ENCODE measurements at regions not wholly inside any gene's neighbourhood (a gene's known extent, or its start where the extent isn't known, plus 50 kb on each side); places are given as distances from the start of the nearest gene placed in this dataset.
A peak's percentile ranks its signal among the peaks of the same experiment; 100 is the strongest.

DNA sequence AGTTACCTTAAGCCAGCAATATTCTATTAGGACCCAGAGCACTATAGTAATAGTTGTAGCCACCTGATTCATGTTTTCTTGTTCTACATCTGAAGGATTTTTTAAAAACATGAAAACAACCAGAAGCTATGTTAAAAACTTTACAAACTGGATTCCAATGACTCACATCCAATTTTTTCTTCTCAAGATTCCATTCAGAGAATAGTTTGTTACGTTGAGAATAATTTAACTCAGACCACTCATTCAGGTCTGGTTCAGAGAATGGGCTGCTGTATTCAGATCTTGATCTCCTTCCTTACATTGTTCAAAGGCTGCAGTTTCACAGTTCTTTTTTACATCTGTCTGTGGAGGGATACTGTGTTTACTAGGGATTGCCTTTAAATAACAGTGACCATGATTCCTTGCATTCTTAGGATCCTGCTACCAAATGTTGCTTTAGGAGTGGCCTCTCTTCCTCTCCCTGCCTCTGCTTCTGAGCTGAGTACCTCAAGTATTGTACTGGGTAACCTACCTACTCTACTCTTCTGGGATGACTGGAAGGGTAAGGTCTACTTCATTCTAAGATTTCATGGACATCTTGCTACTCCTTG lies 448.0 kb upstream of the FBXO33 start:
- Histone ChIP-seq H3K4me1 (no peaks in the 10 kb centered on the region), H3K9me3 (replicated peaks) (no peaks in the 10 kb centered on the region), H3K27ac (no peak overlapping the region), H3K36me3 (no peaks in the 10 kb centered on the region), H3K4me3 (no peak overlapping the region), H3K27me3 (no peaks in the 10 kb centered on the region)
- DNase-seq, result no peak

DNA sequence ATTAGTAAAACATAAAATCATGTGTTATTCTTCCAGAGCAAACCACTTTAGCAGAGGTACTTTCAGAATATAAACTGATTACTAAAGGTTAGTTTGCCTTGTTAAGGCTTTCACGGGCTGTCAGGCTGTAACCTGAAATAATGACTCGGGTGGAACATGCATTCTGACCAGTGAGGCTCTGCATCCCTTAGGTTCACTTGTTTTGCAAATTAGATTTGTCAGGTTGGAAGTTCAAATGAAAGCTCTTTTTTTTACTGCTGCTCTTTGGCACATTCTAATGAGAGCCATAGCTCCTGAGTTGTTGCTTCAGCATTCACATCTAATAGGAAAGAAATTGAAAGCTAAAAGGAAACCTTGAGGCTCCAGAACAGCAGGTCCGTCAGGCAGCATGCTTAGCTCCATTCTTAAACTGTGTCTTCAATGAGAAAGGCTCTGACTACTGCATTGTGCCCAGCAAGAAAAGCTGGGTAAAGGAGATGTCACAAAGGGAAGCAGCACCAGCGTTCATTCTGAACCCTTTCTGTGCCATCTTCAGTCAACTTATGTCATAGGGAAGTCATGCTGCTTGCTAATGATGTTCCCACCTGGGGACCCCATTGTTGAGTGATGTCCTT lies 445.5 kb upstream of the FBXO33 start:
- DNase-seq, result no peak
- no peaks in the 10 kb centered on the region for H3K4me1 ChIP-seq
- no peaks in the 10 kb centered on the region for H3K9me3 ChIP-seq (replicated peaks)
- no peak overlapping the region for H3K4me3 ChIP-seq
- no peak overlapping the region for H3K27ac ChIP-seq
- no peaks in the 10 kb centered on the region for H3K27me3 ChIP-seq
- H3K36me3 ChIP-seq, result no peaks in the 10 kb centered on the region

DNA sequence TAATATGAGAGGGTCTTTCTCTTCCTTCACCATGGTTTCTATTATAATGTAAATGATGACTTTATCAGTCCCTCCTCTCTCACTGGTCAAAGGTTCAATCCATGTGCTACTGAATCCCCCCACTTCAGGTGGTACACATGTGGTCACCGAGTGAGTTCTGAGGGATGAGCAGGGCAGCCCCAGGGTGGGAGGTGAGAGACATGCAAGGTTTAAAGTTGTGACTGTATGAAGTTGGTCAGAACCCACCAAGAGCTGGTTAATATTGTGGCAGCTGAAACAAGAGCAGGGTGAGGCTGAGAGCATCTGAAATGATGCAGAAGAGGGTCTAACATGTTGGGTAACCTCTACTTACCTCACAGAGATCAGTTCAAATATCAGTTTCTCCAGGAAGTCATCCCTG lies 444.7 kb upstream of the FBXO33 start:
- no peaks in the 10 kb centered on the region for H3K27me3 ChIP-seq
- H3K36me3 ChIP-seq, result no peaks in the 10 kb centered on the region
- no peaks in the 10 kb centered on the region for H3K9me3 ChIP-seq (replicated peaks)
- H3K27ac ChIP-seq, result no peak overlapping the region
- H3K4me1 ChIP-seq, result no peaks in the 10 kb centered on the region
- DNase-seq, result no peak
- H3K4me3 ChIP-seq, result no peak overlapping the region

DNA sequence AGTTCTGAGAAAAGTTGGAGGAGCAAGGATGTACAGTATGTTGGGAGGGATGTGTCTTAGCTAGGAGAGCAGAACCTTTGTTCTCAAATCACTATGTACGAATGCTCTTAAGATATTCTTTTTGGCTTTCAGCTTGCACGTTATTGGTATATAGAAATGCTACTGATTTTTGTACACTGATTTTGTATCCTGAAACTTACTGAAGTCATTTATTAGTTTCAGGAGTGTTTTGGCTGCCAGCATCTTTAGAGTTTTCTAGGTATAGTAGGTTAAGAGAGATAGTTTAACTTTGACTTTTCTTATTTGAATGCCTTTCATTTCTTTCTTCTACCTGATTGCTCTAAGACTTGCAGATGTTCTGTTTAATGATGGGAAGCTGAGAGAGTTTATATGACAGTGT lies 442.8 kb upstream of the FBXO33 start:
- Histone ChIP-seq H3K4me3 (no peak overlapping the region), H3K27ac (no peak overlapping the region), H3K27me3 (no peaks in the 10 kb centered on the region), H3K4me1 (no peaks in the 10 kb centered on the region), H3K36me3 (no peaks in the 10 kb centered on the region), H3K9me3 (replicated peaks) (no peaks in the 10 kb centered on the region)
- DNase-seq, result no peak

DNA sequence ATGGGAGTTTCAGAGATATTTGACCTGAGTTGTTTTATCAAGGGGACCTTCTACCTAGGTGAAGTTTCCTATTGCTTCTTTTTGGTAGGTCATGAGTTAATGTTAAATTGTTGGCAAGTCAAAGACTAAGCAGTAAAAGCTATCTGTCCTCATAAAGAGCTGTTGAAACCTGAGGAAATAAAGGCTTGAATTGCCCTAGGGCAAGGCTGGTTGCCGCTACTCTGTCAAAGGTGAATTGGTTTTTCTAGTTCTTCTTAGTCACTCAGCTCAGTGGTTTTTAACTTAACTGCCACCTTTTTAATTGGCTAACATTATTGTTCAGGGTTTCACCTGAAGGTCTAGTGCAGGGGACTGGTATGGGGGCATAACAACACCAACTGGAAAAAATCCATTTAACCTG lies 441.6 kb upstream of the FBXO33 start:
- Histone ChIP-seq H3K9me3 (replicated peaks) (no peaks in the 10 kb centered on the region), H3K36me3 (no peaks in the 10 kb centered on the region), H3K27ac (no peak overlapping the region), H3K27me3 (no peaks in the 10 kb centered on the region), H3K4me3 (no peak overlapping the region), H3K4me1 (no peaks in the 10 kb centered on the region)
- DNase-seq, result no peak

GRCh38 chr14:39868949-39869348 lies 436.7 kb upstream of the FBXO33 start:
- no peaks in the 10 kb centered on the region for H3K36me3 ChIP-seq
- H3K4me3 ChIP-seq, result no peak overlapping the region
- no peaks in the 10 kb centered on the region for H3K9me3 ChIP-seq (replicated peaks)
- no peaks in the 10 kb centered on the region for H3K4me1 ChIP-seq
- no peaks in the 10 kb centered on the region for H3K27me3 ChIP-seq
- no peak overlapping the region for H3K27ac ChIP-seq
- no peak for DNase-seq

GRCh38 chr14:39868251-39868650 lies 436.0 kb upstream of the FBXO33 start:
- Histone ChIP-seq H3K36me3 (no peaks in the 10 kb centered on the region), H3K27me3 (no peaks in the 10 kb centered on the region; the same call in 1 of the 2 replicates)
- DNase-seq, result no peak

DNA sequence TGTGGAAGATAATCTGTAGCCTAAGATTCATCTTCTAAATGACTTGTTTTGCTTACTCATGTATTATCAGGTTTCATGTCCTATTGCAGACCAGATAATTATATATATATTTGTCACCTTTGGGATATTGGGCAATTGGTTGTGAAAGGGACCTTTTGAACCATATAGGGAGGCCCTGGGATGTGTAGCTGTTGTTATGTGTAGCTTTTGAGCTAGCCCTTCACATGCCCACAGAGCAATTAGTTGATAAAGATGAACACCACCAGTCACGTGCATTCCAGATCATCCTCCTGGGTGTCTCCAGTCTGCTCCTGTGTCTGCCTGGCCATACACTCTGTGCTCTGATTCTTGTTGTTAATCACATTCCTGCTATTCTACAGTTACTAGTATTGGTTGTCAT lies 431.2 kb upstream of the FBXO33 start:
- Histone ChIP-seq H3K27ac (no peak overlapping the region), H3K4me3 (no peak overlapping the region), H3K9me3 (replicated peaks) (no peaks in the 10 kb centered on the region), H3K27me3 (peaks cover 3% of the 10 kb centered on the region; the same call in 1 of the 2 replicates), H3K36me3 (no peaks in the 10 kb centered on the region), H3K4me1 (0 out of 2 replicates have a peak, but pooled peaks cover 5% of the 10 kb centered on the region)
- DNase-seq, result no peak

More at GRCh38 chr14:39868251-39868650, 436.0 kb upstream of the FBXO33 start:
- Histone ChIP-seq H3K27ac (no peak overlapping the region), H3K9me3 (replicated peaks) (no peaks in the 10 kb centered on the region), H3K4me3 (no peak overlapping the region), H3K4me1 (no peaks in the 10 kb centered on the region)

GRCh38 chr14:39861696-39862095 lies 429.5 kb upstream of the FBXO33 start:
- Histone ChIP-seq H3K36me3 (no peaks in the 10 kb centered on the region), H3K27ac (peak overlapping the region; percentile 73), H3K27me3 (peaks cover 3% of the 10 kb centered on the region; the same call in 1 of the 2 replicates), H3K4me3 (no peak overlapping the region), H3K4me1 (0 out of 2 replicates have a peak, but pooled peaks cover 5% of the 10 kb centered on the region), H3K9me3 (replicated peaks) (no peaks in the 10 kb centered on the region)
- no peak for DNase-seq

- H3K36me3 ChIP-seq, result no peaks in the 10 kb centered on the region
- DNase-seq, result peak; percentile 24 to 60
- peaks cover 3% of the 10 kb centered on the region; the same call in 1 of the 2 replicates for H3K27me3 ChIP-seq
- H3K4me1 ChIP-seq, result 0 out of 2 replicates have a peak, but pooled peaks cover 5% of the 10 kb centered on the region
- no peaks in the 10 kb centered on the region for H3K9me3 ChIP-seq (replicated peaks)
- H3K4me3 ChIP-seq, result peak overlapping the region; percentile 44
- peak overlapping the region; percentile 73 for H3K27ac ChIP-seq
These were observed 429.0 kb upstream of the FBXO33 start for GRCh38 chr14:39861229-39861600.

- H3K27me3 ChIP-seq, result peaks cover 3% of the 10 kb centered on the region; the same call in 1 of the 2 replicates
- H3K4me1 ChIP-seq, result 0 out of 2 replicates have a peak, but pooled peaks cover 5% of the 10 kb centered on the region
- H3K27ac ChIP-seq, result peak overlapping the region; percentile 73
- no peaks in the 10 kb centered on the region for H3K9me3 ChIP-seq (replicated peaks)
- peak; percentile 30 to 64 for DNase-seq
- no peaks in the 10 kb centered on the region for H3K36me3 ChIP-seq
- peak overlapping the region; percentile 44 for H3K4me3 ChIP-seq
These were observed 428.5 kb upstream of the FBXO33 start for GRCh38 chr14:39860596-39861228.

DNA sequence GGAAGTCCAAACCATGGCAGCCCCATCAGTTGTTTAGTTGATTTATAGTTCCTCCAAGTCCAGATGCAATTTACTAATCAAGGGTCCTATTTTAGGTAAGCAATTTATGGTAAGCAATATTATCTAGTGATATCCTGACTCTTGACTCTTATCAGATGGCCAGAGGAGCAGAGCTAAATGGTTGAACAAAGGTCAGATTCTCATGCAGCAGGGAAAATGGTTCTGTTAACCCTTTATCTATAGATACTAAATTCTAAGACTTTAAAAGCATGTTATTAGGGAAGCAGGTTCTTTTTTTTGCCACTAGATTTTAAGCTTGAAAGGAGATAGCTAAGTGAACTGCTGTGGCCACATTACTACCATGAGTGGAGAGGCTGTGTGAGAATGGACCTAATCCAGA lies 427.1 kb upstream of the FBXO33 start:
- Histone ChIP-seq H3K27me3 (peaks cover 3% of the 10 kb centered on the region; the same call in 1 of the 2 replicates), H3K9me3 (replicated peaks) (no peaks in the 10 kb centered on the region), H3K4me1 (0 out of 2 replicates have a peak, but pooled peaks cover 5% of the 10 kb centered on the region), H3K36me3 (no peaks in the 10 kb centered on the region), H3K27ac (no peak overlapping the region), H3K4me3 (no peak overlapping the region)
- no peak for DNase-seq

DNA sequence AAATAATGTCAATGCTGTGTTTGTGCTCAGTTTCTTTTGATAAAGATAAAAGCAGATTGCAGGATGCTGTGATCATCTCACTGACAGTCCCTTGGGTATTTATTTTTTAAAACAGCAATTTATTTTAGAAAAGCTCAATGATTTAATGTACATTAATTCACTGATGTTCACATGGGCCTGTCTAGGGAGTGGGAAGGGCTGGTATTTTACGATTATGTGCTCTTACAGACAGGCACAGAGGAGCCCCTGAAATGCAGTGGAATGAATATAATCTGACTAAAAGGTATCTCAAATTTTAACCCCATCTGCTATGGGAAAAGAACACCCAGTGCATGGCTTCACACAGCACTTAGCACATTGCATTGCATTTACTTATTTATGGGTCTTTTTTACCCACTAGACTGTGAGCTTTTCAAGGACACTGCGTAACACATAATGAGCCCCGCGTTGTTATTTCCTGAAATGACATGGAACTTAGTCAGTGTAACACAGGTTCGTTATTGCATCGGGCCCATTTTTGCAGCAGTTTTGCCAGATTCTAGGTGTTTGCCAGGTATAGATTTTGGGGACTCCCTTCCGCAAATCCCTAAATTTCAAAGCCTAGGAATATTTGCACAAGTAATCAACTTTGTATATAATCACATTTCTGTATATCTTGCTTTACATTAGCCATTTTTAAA lies 425.3 kb upstream of the FBXO33 start:
- Histone ChIP-seq H3K9me3 (replicated peaks) (no peaks in the 10 kb centered on the region), H3K4me1 (0 out of 2 replicates have a peak, but pooled peaks cover 5% of the 10 kb centered on the region), H3K4me3 (no peak overlapping the region), H3K27ac (no peak overlapping the region), H3K36me3 (no peaks in the 10 kb centered on the region), H3K27me3 (no peaks in the 10 kb centered on the region)
- no peak for DNase-seq

- no peak overlapping the region for H3K27ac ChIP-seq
- H3K36me3 ChIP-seq, result no peaks in the 10 kb centered on the region
- H3K9me3 ChIP-seq (replicated peaks), result no peaks in the 10 kb centered on the region
- no peak for DNase-seq
- no peaks in the 10 kb centered on the region for H3K27me3 ChIP-seq
- H3K4me3 ChIP-seq, result no peak overlapping the region
- H3K4me1 ChIP-seq, result no peaks in the 10 kb centered on the region
These were observed 421.2 kb upstream of the FBXO33 start for GRCh38 chr14:39853441-39853840.

DNA sequence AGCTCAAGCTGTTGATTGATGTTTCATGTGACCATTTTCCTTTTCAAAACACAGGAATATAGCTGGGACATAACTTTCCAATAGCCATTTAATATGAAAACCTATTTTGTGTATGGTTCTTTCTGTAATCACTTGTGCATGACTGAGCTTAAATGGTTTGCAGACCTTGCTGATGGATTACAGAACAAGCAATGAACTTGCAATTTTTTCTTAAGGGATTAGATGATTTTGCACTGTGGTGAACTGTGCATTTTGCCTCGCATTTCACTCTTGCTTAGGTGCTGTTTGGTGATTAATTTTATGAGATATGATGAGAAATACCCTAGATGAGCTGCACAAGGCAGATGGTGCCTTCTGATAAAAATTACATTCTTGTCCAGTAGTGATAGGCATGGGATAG lies 419.0 kb upstream of the FBXO33 start:
- DNase-seq, result no peak
- Histone ChIP-seq H3K27me3 (no peaks in the 10 kb centered on the region), H3K4me3 (no peak overlapping the region), H3K9me3 (replicated peaks) (no peaks in the 10 kb centered on the region), H3K27ac (no peak overlapping the region), H3K4me1 (no peaks in the 10 kb centered on the region), H3K36me3 (no peaks in the 10 kb centered on the region)

All from SJCRH30 (cell line).